C4-2B (cell line): ENCODE measurements at regions not wholly inside any gene's neighbourhood (a gene's known extent, or its start where the extent isn't known, plus 50 kb on each side); places are given as distances from the start of the nearest gene placed in this dataset.
"Not testable (repeated sequence)": the region's sequence is repeated elsewhere in the genome, so short reads cannot be mapped to it uniquely, and the experiment has no call there.

Source experiments
- H3K27ac ChIP-seq: fragments of 450-650 bp; 2 replicates; pipeline ENCODE4 v1.5.1; 2017
- ZFX ChIP-seq: fragments of 450-650 bp; IDR thresholded peaks from 2 replicates; pipeline ENCODE4 v1.6.1; 2017
- TF ChIP-seq, protein P1 (sequence below): fragments of 450-650 bp; conservative IDR thresholded peaks from 2 replicates; pipeline ENCODE4 v1.5.1; 2017; ENCODE audit warnings: mild to moderate bottlenecking

DNA sequence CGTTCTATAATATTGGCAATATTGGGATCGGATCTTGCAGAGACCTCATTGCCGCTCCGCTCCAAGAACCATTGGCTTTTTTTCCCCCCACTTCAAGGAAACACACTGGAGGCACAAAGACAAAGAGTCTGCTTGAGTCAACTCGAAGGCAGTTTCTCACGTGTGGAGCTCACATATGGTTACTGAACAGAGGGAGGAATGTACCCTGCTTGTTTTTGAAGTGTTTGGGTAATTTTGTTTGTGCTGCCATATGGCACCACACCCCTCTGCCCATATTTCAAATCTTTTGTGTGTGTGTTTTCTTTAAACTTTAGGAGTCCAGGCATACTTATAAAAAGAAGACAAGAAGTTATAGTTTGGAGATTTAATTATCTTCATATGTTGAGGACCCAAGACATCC is 595.9 kb downstream of the DTWD2 start:
- no peak overlapping the region for H3K27ac ChIP-seq
- TF ChIP-seq, protein P1, sequence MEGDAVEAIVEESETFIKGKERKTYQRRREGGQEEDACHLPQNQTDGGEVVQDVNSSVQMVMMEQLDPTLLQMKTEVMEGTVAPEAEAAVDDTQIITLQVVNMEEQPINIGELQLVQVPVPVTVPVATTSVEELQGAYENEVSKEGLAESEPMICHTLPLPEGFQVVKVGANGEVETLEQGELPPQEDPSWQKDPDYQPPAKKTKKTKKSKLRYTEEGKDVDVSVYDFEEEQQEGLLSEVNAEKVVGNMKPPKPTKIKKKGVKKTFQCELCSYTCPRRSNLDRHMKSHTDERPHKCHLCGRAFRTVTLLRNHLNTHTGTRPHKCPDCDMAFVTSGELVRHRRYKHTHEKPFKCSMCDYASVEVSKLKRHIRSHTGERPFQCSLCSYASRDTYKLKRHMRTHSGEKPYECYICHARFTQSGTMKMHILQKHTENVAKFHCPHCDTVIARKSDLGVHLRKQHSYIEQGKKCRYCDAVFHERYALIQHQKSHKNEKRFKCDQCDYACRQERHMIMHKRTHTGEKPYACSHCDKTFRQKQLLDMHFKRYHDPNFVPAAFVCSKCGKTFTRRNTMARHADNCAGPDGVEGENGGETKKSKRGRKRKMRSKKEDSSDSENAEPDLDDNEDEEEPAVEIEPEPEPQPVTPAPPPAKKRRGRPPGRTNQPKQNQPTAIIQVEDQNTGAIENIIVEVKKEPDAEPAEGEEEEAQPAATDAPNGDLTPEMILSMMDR: no peak

DNA sequence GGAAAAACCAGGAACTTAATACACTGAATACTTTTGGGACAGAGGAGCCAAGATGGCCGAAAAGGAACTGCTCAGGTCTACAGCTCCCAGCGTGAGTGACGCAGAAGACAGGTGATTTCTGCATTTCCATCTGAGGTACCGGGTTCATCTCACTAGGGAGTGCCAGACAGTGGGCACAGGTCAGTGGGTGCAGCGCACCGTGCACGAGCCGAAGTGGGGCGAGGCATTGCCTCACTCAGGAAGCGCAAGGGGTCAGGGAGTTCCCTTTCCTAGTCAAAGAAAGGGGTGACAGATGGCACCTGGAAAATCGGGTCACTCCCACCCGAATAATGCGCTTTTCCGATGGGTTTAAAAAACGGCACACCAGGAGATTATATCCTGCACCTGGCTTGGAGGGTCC is 605.4 kb downstream of the DTWD2 start:
- not testable (repeated sequence) for H3K27ac ChIP-seq

DNA sequence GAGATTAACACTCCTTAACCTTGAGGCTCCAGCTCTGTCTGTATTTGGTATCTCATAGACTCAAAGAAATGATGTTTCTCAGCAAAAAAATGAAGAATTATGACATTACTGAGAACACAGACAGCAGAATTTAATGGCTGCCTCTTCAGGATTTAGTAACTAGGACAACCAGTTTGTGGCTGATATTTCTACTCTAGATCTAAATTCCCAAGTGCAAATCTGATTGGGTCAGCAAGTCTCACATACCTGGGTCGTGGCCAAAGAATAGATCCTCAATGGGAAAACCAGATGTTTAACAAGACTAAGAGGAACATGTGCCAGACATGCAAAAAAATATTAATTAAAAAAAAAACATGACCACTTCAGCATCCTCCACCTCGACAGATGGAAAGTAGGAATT is 608.9 kb downstream of the DTWD2 start:
- no peak overlapping the region for H3K27ac ChIP-seq
- TF ChIP-seq, protein P1: no peak
- TF ChIP-seq ZFX: no peak

DNA sequence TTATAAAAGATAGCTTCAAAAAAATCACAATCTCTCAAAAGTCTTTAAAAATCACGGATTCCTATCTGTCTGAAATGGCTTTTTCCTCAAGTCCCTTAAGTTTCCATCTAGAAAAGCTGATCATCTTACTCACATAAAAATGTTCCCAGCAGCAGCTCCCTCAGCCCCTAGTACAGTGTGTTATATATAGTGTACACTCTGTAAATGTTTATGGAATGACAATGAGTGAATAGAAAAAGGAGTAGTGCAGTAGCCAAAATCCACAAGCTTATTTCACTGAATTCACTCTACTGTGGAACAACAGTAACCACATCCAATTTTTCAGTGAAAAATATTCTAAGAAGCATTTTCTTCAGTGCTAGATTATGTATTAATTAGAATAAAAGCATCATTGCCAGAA is 609.4 kb downstream of the DTWD2 start:
- TF ChIP-seq, protein P1: no peak
- TF ChIP-seq ZFX: no peak
- H3K27ac ChIP-seq: no peak overlapping the region

DNA sequence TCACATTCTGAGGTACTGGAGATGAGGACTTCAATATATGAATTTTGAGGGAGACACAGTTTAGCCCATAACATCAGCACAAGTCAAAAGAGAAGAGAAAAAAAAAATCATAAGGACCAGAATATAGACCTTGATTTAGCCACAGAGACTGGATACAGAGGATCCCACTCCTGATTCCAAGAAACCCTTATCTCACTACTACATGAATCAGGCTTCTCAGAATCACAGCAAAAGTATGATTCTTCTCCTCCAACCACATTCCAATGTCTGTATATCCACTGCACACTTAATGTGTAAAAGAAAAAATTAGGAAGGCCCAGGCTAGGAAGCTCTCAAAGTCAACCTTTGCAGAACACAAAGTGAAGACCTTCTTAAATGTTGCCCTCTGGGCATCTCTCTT is 610.9 kb downstream of the DTWD2 start:
- TF ChIP-seq, protein P1: no peak
- TF ChIP-seq ZFX: no peak

DNA sequence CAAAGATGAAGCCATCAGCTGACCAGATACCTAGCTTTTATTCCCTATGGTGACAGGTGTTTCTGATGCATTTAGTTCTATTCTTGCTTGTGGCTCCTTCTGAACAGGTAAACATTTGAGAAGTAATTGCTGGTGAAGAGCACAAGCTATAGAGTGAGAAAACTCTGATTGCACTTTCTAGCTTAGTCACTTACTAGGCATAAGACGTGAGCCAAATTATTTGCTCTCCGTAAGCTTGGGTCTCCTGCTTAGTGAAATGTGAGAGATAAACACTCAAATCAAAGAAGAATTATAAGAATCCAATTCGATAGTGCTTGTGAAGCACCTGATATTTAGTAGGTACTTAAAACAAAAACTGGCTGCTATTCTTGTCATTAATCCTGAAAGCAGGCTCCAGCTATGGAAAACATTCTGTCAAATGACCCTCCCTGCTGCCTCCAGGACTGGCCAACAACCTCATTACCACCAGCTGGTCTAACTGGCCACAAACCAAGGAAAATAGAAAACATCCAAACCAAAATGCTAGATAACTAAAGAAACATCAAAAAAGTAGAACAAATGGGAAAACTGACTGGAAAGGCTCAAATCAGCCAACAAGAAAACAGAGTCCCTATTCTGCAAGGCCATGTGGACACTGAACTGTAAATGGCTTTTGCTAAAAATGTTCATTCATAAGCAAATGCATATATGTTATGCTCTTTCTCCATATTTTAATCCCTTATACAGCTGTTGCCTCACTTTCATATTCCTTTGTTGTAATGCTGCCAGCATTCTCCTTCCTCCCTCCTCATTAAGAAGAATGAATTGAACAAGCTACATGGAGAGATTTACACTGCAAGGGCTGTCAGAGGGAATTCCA is 616.1 kb downstream of the DTWD2 start:
- H3K27ac ChIP-seq: no peak overlapping the region
- TF ChIP-seq ZFX: no peak
- TF ChIP-seq, protein P1: no peak

More for the DNA sequence above, 610.9 kb downstream of the DTWD2 start:
- H3K27ac ChIP-seq: no peak overlapping the region

DNA sequence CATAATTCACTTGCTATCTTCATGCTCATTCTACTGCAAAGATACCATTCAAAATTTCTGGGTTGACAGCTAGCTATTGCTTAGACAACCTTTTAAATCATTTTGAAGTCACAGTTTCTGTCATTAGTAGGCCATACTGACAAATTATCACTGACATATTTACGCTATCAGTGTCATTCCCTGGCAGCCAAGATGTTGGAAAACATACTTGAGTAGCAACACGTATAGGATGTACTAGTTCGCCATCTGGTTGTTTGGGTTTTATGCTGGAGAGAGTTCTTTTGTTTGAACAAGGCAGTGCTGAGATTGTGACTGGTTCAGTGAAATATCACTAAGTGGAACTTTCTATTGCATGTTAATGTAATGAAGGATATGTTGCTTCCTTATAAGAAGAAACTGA is 621.9 kb downstream of the DTWD2 start:
- no peak overlapping the region for H3K27ac ChIP-seq
- TF ChIP-seq, protein P1: no peak
- no peak for TF ChIP-seq ZFX

DNA sequence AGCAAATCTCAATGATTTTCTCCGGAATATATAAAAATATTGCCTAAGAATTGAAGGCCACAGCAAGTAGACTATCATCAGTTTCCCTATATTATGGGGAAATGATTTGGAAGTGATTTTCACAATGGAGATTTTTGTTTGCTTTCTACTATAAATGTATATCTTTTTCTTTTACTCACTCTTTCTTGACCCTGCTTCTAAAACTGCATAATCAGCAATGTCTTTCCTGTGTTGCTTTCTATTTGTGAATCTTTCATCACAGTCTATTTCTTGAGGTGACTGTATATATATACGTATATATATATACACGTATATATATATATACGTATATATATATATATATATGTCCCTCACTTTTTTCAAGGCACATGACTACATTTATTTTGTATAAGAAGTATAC is 622.6 kb downstream of the DTWD2 start:
- no peak overlapping the region for H3K27ac ChIP-seq
- TF ChIP-seq, protein P1: no peak
- TF ChIP-seq ZFX: no peak
